HepG2 (cell line): ENCODE measurements at regions not wholly inside any gene's neighbourhood (a gene's known extent, or its start where the extent isn't known, plus 50 kb on each side); places are given as distances from the start of the nearest gene placed in this dataset.

Experiments used
- ATAC-seq: fragments of 200-7000 bp; cut with Tn5 transposase; 3 replicates; pipeline ENCODE4 v1.9.1; 2020; ENCODE audit warnings: mild to moderate bottlenecking, moderate library complexity
- BruUV-seq: library from RNA; stranded (reverse); fragments of 400-500 nt; replicated peaks from 2 replicates; lab custom pipeline; 2021; lab: Mats Ljungman, UMichigan
- CTCF ChIA-PET: fragments of 300-600 bp; formaldehyde crosslinking; extraction: SDS; loops from one replicate; lab custom pipeline; 2021; ENCODE audit warnings: low total read pairs, inconsistent platforms, low intra/inter-chr PET ratio; lab: Yijun Ruan, JAX
- POLR2A ChIA-PET: fragments of 350-600 bp; sonication (Branson Sonifier 250); formaldehyde crosslinking; loops from one replicate; lab custom pipeline; 2020; ENCODE audit warnings: antibody characterized with exemption, inconsistent platforms; lab: Yijun Ruan, JAX
- DNase-seq: peaks from one replicate; pipeline ENCODE4 v3.0.0-alpha.2; 2015; ENCODE audit warnings: low spot score
- FAIRE-seq: peaks from 3 replicates; lab custom pipeline; 2011; peaks lifted over from hg19 to GRCh38; lab: Jason Lieb, UNC
- H2AFZ ChIP-seq: one replicate; pipeline ENCODE4 v1.6.1; 2011; ENCODE audit warnings: low read length, inconsistent platforms
- H3K27ac ChIP-seq: fragments of 300-600 bp; 3 replicates; pipeline ENCODE4 v1.8.0; 2011; ENCODE audit warnings: mixed run types, mild to moderate bottlenecking, mixed read lengths, low read length, inconsistent platforms; ENCODE audit not compliant: insufficient read depth; ENCODE audit errors: extremely low read length
- H3K27me3 ChIP-seq, 2 experiments: fragments of 200-600 bp in 1 of 2; 2 replicates in 1 of 2; 3 replicates in 1 of 2; pipeline versions ENCODE4 v1.6.0 to v1.8.0; 2011; ENCODE audit warnings: low read length in 2 of 2, mild to moderate bottlenecking in 2 of 2, moderate library complexity in 2 of 2, inconsistent platforms in 1 of 2; ENCODE audit not compliant: insufficient read depth in 2 of 2, control insufficient read depth in 1 of 2
- H3K36me3 ChIP-seq, 2 experiments: fragments of 200-600 bp in 1 of 2; replicated peaks in 1 of 2; 2 replicates in 1 of 2; 3 replicates in 1 of 2; pipeline versions ENCODE4 v1.5.1 to v1.8.0; 2011; ENCODE audit warnings: low read length in 2 of 2, inconsistent platforms in 1 of 2; ENCODE audit not compliant: insufficient read depth in 2 of 2, control insufficient read depth in 1 of 2
- H3K4me1 ChIP-seq: 2 replicates; pipeline ENCODE4 v1.5.1; 2012; ENCODE audit warnings: low read length, inconsistent platforms; ENCODE audit not compliant: insufficient read depth
- H3K4me2 ChIP-seq: 2 replicates; pipeline ENCODE4 v1.6.0; 2011; ENCODE audit warnings: low read depth, low read length, inconsistent platforms
- H3K4me3 ChIP-seq, 3 experiments: fragments of 200-600 bp in 1 of 3; sonication (generic), shearing (Covaris generic) in 1 of 3; replicated peaks in 1 of 3; 2 replicates each; pipeline ENCODE4 v1.5.1; 2011 to 2016; ENCODE audit warnings: low read length in 3 of 3, inconsistent platforms in 2 of 3, low read depth in 2 of 3, mild to moderate bottlenecking in 2 of 3, control low read depth in 1 of 3, mixed read lengths in 1 of 3; ENCODE audit not compliant: insufficient read depth in 1 of 3
- H3K79me2 ChIP-seq: one replicate; pipeline ENCODE4 v1.6.1; 2011; ENCODE audit warnings: low read length, inconsistent platforms; ENCODE audit not compliant: insufficient read depth
- H3K9ac ChIP-seq: 2 replicates; pipeline ENCODE4 v1.6.0; 2011; ENCODE audit warnings: mild to moderate bottlenecking, low read depth, low read length, inconsistent platforms; ENCODE audit not compliant: insufficient read depth
- H3K9me3 ChIP-seq: 2 replicates; pipeline ENCODE4 v1.5.1; 2012; ENCODE audit warnings: mild to moderate bottlenecking, low read length
- H4K20me1 ChIP-seq: 2 replicates; pipeline ENCODE4 v1.6.0; 2011; ENCODE audit warnings: inconsistent platforms, mild to moderate bottlenecking, low read length, moderate library complexity; ENCODE audit not compliant: insufficient read depth
- AGO2 ChIP-seq: fragments of 200-400 bp; formaldehyde crosslinking; optimal IDR thresholded peaks from 2 replicates; pipeline ENCODE3; 2017; ENCODE audit warnings: mild to moderate bottlenecking, low read depth, low read length, moderate library complexity
- GPN1 ChIP-seq: sonication (generic); formaldehyde crosslinking; IDR thresholded peaks from 2 replicates; pipeline ENCODE4 v1.5.1; 2020; ENCODE audit warnings: missing genetic modification reagents, borderline replicate concordance
- HNRNPL ChIP-seq: fragments of 200-400 bp; formaldehyde crosslinking; IDR thresholded peaks from 2 replicates; pipeline ENCODE4 v1.6.1; 2017; ENCODE audit warnings: mild to moderate bottlenecking, low read depth, low read length
- KLF15 ChIP-seq: sonication (generic); formaldehyde crosslinking; IDR thresholded peaks from 2 replicates; pipeline ENCODE4 v1.8.1; 2023; ENCODE audit warnings: borderline replicate concordance, mild to moderate bottlenecking, inconsistent platforms, missing genetic modification reagents, mixed read lengths
- LCORL ChIP-seq, 2 experiments: fragments of 450-650 bp in 1 of 2; sonication (generic) in 1 of 2; formaldehyde crosslinking in 1 of 2; IDR thresholded peaks; 2 replicates each; pipeline versions ENCODE4 v1.5.0 to v1.6.1; 2017 to 2020; ENCODE audit warnings: antibody characterized with exemption in 1 of 2, missing genetic modification reagents in 1 of 2
- MXD4 ChIP-seq: IDR thresholded peaks from 2 replicates; pipeline ENCODE4 v1.6.1; 2016; ENCODE audit warnings: mild to moderate bottlenecking, missing biosample characterization, missing genetic modification reagents
- PHF20 ChIP-seq: sonication (generic); formaldehyde crosslinking; IDR thresholded peaks from 2 replicates; pipeline ENCODE4 v1.5.0; 2020; ENCODE audit warnings: mild to moderate bottlenecking, missing genetic modification reagents
- SALL2 ChIP-seq: sonication (generic); formaldehyde crosslinking; IDR thresholded peaks from 2 replicates; pipeline ENCODE4 v1.8.1; 2023; ENCODE audit warnings: mild to moderate bottlenecking, missing genetic modification reagents, inconsistent platforms
- SRSF4 ChIP-seq: fragments of 200-400 bp; formaldehyde crosslinking; IDR thresholded peaks from one replicate; pipeline ENCODE4 v1.6.1; 2018; ENCODE audit warnings: mild to moderate bottlenecking, low read depth, low read length, moderate library complexity; ENCODE audit not compliant: poor library complexity, severe bottlenecking
- THAP9 ChIP-seq: sonication (generic); formaldehyde crosslinking; IDR thresholded peaks from 2 replicates; pipeline ENCODE4; 2020; ENCODE audit warnings: missing genetic modification reagents, mild to moderate bottlenecking, borderline replicate concordance
- U2AF1 ChIP-seq: fragments of 200-400 bp; formaldehyde crosslinking; optimal IDR thresholded peaks from 2 replicates; pipeline ENCODE3; 2017; ENCODE audit warnings: mild to moderate bottlenecking, low read depth, low read length
- WIZ ChIP-seq: sonication (generic); formaldehyde crosslinking; IDR thresholded peaks from 2 replicates; pipeline ENCODE4 v1.5.1; 2020; ENCODE audit warnings: mild to moderate bottlenecking, missing genetic modification reagents
- ZBTB14 ChIP-seq: sonication (generic); formaldehyde crosslinking; IDR thresholded peaks from 2 replicates; pipeline ENCODE4 v1.4.0; 2020; ENCODE audit warnings: missing genetic modification reagents
- ZFP41 ChIP-seq: sonication (generic); formaldehyde crosslinking; IDR thresholded peaks from 2 replicates; pipeline ENCODE4 v1.4.0; 2020; ENCODE audit warnings: mild to moderate bottlenecking, missing genetic modification reagents, borderline replicate concordance
- ZMYM2 ChIP-seq: sonication (generic); formaldehyde crosslinking; IDR thresholded peaks from 2 replicates; pipeline ENCODE4 v1.8.0; 2022; ENCODE audit warnings: mild to moderate bottlenecking, missing genetic modification reagents
- ZNF354B ChIP-seq: sonication (generic); formaldehyde crosslinking; IDR thresholded peaks from 2 replicates; pipeline ENCODE4 v1.8.0; 2022; ENCODE audit warnings: mild to moderate bottlenecking, missing genetic modification reagents
- ZNF432 ChIP-seq: sonication (generic); formaldehyde crosslinking; IDR thresholded peaks from 2 replicates; pipeline ENCODE4 v1.5.0; 2020; ENCODE audit warnings: missing genetic modification reagents, mild to moderate bottlenecking, borderline replicate concordance
- ZNF652 ChIP-seq: IDR thresholded peaks from 2 replicates; pipeline ENCODE4 v1.6.1; 2016; ENCODE audit warnings: low read depth, borderline replicate concordance
- ZNF75D ChIP-seq: sonication (generic); formaldehyde crosslinking; IDR thresholded peaks from 2 replicates; pipeline ENCODE4 v1.8.1; 2023; ENCODE audit warnings: missing genetic modification reagents, mild to moderate bottlenecking, borderline replicate concordance
- ZSCAN22 ChIP-seq: sonication (generic); formaldehyde crosslinking; IDR thresholded peaks from 2 replicates; pipeline ENCODE4 v1.4.0; 2020; ENCODE audit warnings: mild to moderate bottlenecking, missing genetic modification reagents
- ZSCAN25 ChIP-seq: sonication (generic); formaldehyde crosslinking; IDR thresholded peaks from 2 replicates; pipeline ENCODE4 v1.8.0; 2022; ENCODE audit warnings: mild to moderate bottlenecking, missing genetic modification reagents
- WGBS: methylation state at CpG from one replicate; pipeline ENCODE4 v1.1.6; 2017; ENCODE audit warnings: low lambda C conversion rate; 5-methylcytosine and 5-hydroxymethylcytosine counted together
- in situ Hi-C: cut with HindIII; loops from 2 replicates; pipeline ENCODE4 v1.10.0; 2017; ENCODE audit warnings: low pct_unique_long_range_greater_than_20kb; ENCODE audit not compliant: extremely low pct_ligation_motif_present
- intact Hi-C: fragments of 100-400 bp; cut with micrococcal nuclease; formaldehyde crosslinking; loops from one replicate; pipeline ENCODE4 v1.10.0; 2022; ENCODE audit not compliant: unreplicated experiment

- TF ChIP-seq ZNF354B (CRISPR knock-in tag) (no peak), ZSCAN22 (CRISPR knock-in tag) (no peak), LCORL (IDR thresholded peaks at IDR 0.05) (no peak), LCORL (CRISPR knock-in tag; IDR thresholded peaks at IDR 0.05) (no peak)
These were observed 154.1 kb downstream of the OLFM4 start (continued) for GRCh38 chr13:53182724-53183123.

GRCh38 chr13:53188120-53188519 lies 159.5 kb downstream of the OLFM4 start:
- in situ Hi-C loops: no loop called here
- CTCF ChIA-PET: no interaction called here
- no peak for TF ChIP-seq ZMYM2 (CRISPR knock-in tag)
- TF ChIP-seq THAP9 (CRISPR knock-in tag): no peak
- no peak for TF ChIP-seq ZNF75D (CRISPR knock-in tag)
- no peak for TF ChIP-seq HNRNPL
- no peak for TF ChIP-seq SRSF4
- no peak for TF ChIP-seq GPN1 (CRISPR knock-in tag)
- no peak for TF ChIP-seq U2AF1
- no peak for TF ChIP-seq ZFP41 (CRISPR knock-in tag)
- no peak for TF ChIP-seq PHF20 (CRISPR knock-in tag)
- no peak for TF ChIP-seq ZNF432 (CRISPR knock-in tag)
- TF ChIP-seq ZNF652 (CRISPR knock-in tag): no peak
- no peak for TF ChIP-seq MXD4
- TF ChIP-seq WIZ (CRISPR knock-in tag): no peak
- no peak for TF ChIP-seq ZBTB14 (CRISPR knock-in tag)
- TF ChIP-seq SALL2 (CRISPR knock-in tag): no peak
- TF ChIP-seq ZSCAN25 (CRISPR knock-in tag): no peak
- no peak for TF ChIP-seq AGO2
- no peak for TF ChIP-seq KLF15

More at GRCh38 chr13:53188120-53188519, 159.5 kb downstream of the OLFM4 start:
- intact Hi-C loops: no loop called here
- Histone ChIP-seq H3K4me2 (no peak overlapping the region), H3K79me2 (no peaks in the 10 kb centered on the region), H3K27me3 (no peaks in the 10 kb centered on the region), H3K4me1 (no peaks in the 10 kb centered on the region), H3K36me3 (no peaks in the 10 kb centered on the region), H2AFZ (no peak overlapping the region), H3K9ac (no peak overlapping the region), H3K4me3 (no peak overlapping the region), H3K9me3 (no peaks in the 10 kb centered on the region), H4K20me1 (no peaks in the 10 kb centered on the region), H3K27ac (no peak overlapping the region)
- FAIRE-seq (no peak), ATAC-seq (no peak), DNase-seq (no peak)
- POLR2A ChIA-PET: no interaction called here
- no TSS peak for BruUV-seq
- WGBS: 0% methylated on average over 2 of the region's 2 CpGs
